ENCODE measurements at regions not wholly inside any gene's neighbourhood (a gene's known extent, or its start where the extent isn't known, plus 50 kb on each side); places are given as distances from the start of the nearest gene placed in this dataset.
"Not testable (repeated sequence)": the region's sequence is repeated elsewhere in the genome, so short reads cannot be mapped to it uniquely, and the experiment has no call there.

DNA sequence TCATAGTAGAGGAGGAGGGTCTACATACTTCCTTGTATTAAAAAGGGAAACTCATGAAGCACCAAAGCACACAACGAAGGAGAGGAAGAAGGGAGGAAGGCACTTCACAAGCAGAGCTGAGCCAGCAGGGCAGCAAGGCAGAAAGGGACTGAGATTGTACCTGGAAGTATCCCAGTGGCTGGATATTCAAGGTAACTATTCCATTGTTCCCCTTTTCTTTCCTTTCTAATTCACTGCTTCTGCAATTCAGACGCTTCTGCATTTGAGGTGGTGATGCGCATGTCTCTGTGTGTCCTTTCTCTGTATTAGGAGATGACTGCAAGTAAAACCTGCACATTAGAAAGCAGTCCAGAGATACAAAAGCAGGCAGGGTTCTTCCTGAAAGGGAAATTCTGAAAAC lies 54.9 kb downstream of the UBQLN2 start:
- no peak overlapping the region for H3K4me3 ChIP-seq
- peaks cover 0 to 14% (median 0%) of the 10 kb centered on the region in 4 donors for H3K9me3 ChIP-seq
- WGBS, 2 donors, result 40 to 42% methylated on average over 3 of the region's 3 CpGs
- TF ChIP-seq POLR2AphosphoS5 (IDR thresholded peaks at IDR 0.05) (no peak), EP300 (IDR thresholded peaks at IDR 0.05) (no peak), POLR2A (IDR thresholded peaks at IDR 0.05) (no peak)
- H3K36me3 ChIP-seq, result no peaks in the 10 kb centered on the region
- DNase-seq (no peak), ATAC-seq (ENCODE audit: low FRiP score in 2 of 2) (no peak)
- H3K4me1 ChIP-seq, result no peaks in the 10 kb centered on the region
- no peaks in the 10 kb centered on the region for H3K27me3 ChIP-seq
- H3K27ac ChIP-seq, result no peak overlapping the region

- TF ChIP-seq POLR2A (IDR thresholded peaks at IDR 0.05) (no peak), CTCF (IDR thresholded peaks at IDR 0.05) (no peak), POLR2AphosphoS5 (IDR thresholded peaks at IDR 0.05) (no peak), EP300 (IDR thresholded peaks at IDR 0.05) (no peak)
- DNase-seq, result no peak
- WGBS, 2 donors, result 69 to 96% methylated on average over 1 of the region's 1 CpG
- Histone ChIP-seq H3K36me3 (no peaks in the 10 kb centered on the region), H3K27ac (no peak overlapping the region), H3K4me3 (no peak overlapping the region), H3K9me3 (peaks cover 0 to 18% (median 0%) of the 10 kb centered on the region in 4 donors), H3K4me1 (no peaks in the 10 kb centered on the region), H3K27me3 (no peaks in the 10 kb centered on the region)
- no peak for ATAC-seq (ENCODE audit: low FRiP score in 2 of 2)
These were observed 59.9 kb downstream of the UBQLN2 start for GRCh38 chrX:56623316-56623715.

- H3K27ac ChIP-seq; H3K4me3 ChIP-seq; ATAC-seq (ENCODE audit: low FRiP score in 2 of 2); H3K27me3 ChIP-seq; H3K36me3 ChIP-seq; H3K4me1 ChIP-seq; DNase-seq: not testable (repeated sequence)
- H3K9me3 ChIP-seq, result peaks cover 0 to 29% (median 0%) of the 10 kb centered on the region in 4 donors
- 74 to 85% methylated on average over 3 to 8 of the region's 8 CpGs for WGBS, 2 donors
These were observed 71.6 kb downstream of the UBQLN2 start for GRCh38 chrX:56635060-56635459.

DNA sequence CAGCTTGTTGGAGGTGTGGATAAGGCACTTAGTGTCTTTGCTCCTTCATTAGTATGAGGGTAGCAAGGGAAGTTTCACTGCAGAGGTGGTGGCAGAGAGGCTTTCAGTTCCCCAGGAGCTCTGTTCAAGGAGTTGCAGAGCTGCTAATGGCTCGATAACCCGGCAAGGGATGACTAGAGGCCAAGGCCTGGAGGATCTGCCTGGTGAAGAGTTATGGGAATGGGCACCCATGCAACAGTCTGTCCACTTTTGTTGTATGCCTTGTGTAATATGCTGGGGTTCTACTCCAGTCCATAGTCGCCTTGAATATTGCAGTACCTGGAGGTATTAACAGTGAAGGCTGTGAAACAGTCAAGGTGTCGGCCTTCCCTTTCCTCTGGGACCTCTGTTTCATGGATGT lies 67.8 kb upstream of the NBDY start:
- Histone ChIP-seq H3K9me3 (peaks cover 0 to 36% (median 2%) of the 10 kb centered on the region in 4 donors), H3K4me1 (no peaks in the 10 kb centered on the region), H3K27me3 (no peaks in the 10 kb centered on the region), H3K36me3 (no peaks in the 10 kb centered on the region), H3K4me3 (no peak overlapping the region), H3K27ac (no peak overlapping the region)
- 55 to 80% methylated on average over 2 to 4 of the region's 4 CpGs for WGBS, 2 donors
- ATAC-seq (ENCODE audit: low FRiP score in 2 of 2) (peak in 1 of 2 donors; percentile 57), DNase-seq (no peak)
- no peak for TF ChIP-seq CTCF (IDR thresholded peaks at IDR 0.05)
- TF ChIP-seq POLR2AphosphoS5 (IDR thresholded peaks at IDR 0.05), result no peak
